K562 (cell line): ENCODE measurements at regions not wholly inside any gene's neighbourhood (a gene's known extent, or its start where the extent isn't known, plus 50 kb on each side); places are given as distances from the start of the nearest gene placed in this dataset.

Experiments used
- CEBPB ChIP-seq: fragments of 450-650 bp; IDR thresholded peaks from 2 replicates; pipeline ENCODE4 v1.6.1; 2016; ENCODE audit warnings: missing genetic modification characterization, missing compliant biosample characterization
- HCFC1 ChIP-seq: IDR thresholded peaks from 2 replicates; pipeline ENCODE4 v1.6.1; 2012; ENCODE audit warnings: low read depth, low read length, improper control_type of control experiment
- HDAC6 ChIP-seq: IDR thresholded peaks from 2 replicates; pipeline ENCODE4 v1.6.1; 2012; ENCODE audit warnings: low read depth, mild to moderate bottlenecking, control low read depth, inconsistent platforms, low read length, moderate library complexity
- NRF1 ChIP-seq, 2 experiments: fragments of 450-650 bp; IDR thresholded peaks in 1 of 2; conservative IDR thresholded peaks in 1 of 2; 2 replicates each; pipeline ENCODE4 v1.6.1; 2014; ENCODE audit warnings: mild to moderate bottlenecking in 2 of 2
- POLR2A ChIP-seq: fragments of 450-650 bp; conservative IDR thresholded peaks from 2 replicates; pipeline ENCODE4 v1.6.1; 2016
- ZNF232 ChIP-seq: sonication (generic); formaldehyde crosslinking; IDR thresholded peaks from 2 replicates; pipeline ENCODE4 v1.8.0; 2022; ENCODE audit warnings: mild to moderate bottlenecking, missing genetic modification reagents
- ZNF561 ChIP-seq: fragments of 450-650 bp; formaldehyde crosslinking; conservative IDR thresholded peaks from 2 replicates; pipeline ENCODE4 v1.4.0; 2020; ENCODE audit warnings: mild to moderate bottlenecking, moderate library complexity
- TF ChIP-seq, protein P1 (sequence below): fragments of 450-650 bp; IDR thresholded peaks from 2 replicates; pipeline ENCODE4 v1.6.1; 2016
- TF ChIP-seq, protein P2 (sequence below), 2 experiments: fragments of 450-650 bp in 1 of 2; sonication (generic) in 1 of 2; formaldehyde crosslinking in 1 of 2; IDR thresholded peaks in 1 of 2; conservative IDR thresholded peaks in 1 of 2; 2 replicates each; pipeline versions ENCODE4 v1.6.1 to v1.8.1; 2016 to 2023; ENCODE audit warnings: mild to moderate bottlenecking in 2 of 2, moderate library complexity in 2 of 2, inconsistent platforms in 1 of 2, missing genetic modification reagents in 1 of 2

DNA sequence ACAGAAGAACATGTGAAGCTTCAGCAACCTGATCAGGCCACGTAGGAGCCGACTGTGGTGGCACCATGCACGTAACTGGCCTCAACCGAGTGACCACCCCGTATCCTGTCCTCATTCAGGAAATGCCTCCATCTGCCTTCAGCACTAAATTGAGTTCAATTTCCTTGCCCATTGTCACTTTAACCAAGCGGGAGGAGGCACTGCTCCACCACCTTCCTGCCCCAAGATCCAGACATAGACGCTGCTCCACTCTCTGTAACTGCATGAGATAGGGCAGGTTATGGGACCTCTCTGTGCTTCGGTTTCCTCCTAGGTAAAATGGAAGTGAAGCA, 80.1 kb upstream of the POMGNT2 start:
- TF ChIP-seq, protein P1, sequence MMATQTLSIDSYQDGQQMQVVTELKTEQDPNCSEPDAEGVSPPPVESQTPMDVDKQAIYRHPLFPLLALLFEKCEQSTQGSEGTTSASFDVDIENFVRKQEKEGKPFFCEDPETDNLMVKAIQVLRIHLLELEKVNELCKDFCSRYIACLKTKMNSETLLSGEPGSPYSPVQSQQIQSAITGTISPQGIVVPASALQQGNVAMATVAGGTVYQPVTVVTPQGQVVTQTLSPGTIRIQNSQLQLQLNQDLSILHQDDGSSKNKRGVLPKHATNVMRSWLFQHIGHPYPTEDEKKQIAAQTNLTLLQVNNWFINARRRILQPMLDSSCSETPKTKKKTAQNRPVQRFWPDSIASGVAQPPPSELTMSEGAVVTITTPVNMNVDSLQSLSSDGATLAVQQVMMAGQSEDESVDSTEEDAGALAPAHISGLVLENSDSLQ = no peak
- no peak for TF ChIP-seq POLR2A
- no peak for TF ChIP-seq HDAC6
- no peak for TF ChIP-seq NRF1 (conservative IDR thresholded peaks at IDR 0.05 in 1 of 2, IDR thresholded peaks at IDR 0.05 in 1 of 2)
- no peak for TF ChIP-seq CEBPB
- TF ChIP-seq ZNF561 = no peak
- TF ChIP-seq HCFC1 = no peak
- TF ChIP-seq ZNF232 = no peak
- TF ChIP-seq, protein P2, sequence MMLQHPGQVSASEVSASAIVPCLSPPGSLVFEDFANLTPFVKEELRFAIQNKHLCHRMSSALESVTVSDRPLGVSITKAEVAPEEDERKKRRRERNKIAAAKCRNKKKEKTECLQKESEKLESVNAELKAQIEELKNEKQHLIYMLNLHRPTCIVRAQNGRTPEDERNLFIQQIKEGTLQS (IDR thresholded peaks at IDR 0.05) = no peak; the same call in 1 of the 2 replicates
- TF ChIP-seq, protein P2 (CRISPR knock-in tag; conservative IDR thresholded peaks at IDR 0.05) = no peak
